HepG2 (cell line): ENCODE measurements at regions not wholly inside any gene's neighbourhood (a gene's known extent, or its start where the extent isn't known, plus 50 kb on each side); places are given as distances from the start of the nearest gene placed in this dataset.

Experiments
- ATAC-seq: fragments of 200-7000 bp; cut with Tn5 transposase; 3 replicates; pipeline ENCODE4 v1.9.1; 2020; ENCODE audit warnings: mild to moderate bottlenecking, moderate library complexity
- BruUV-seq: library from RNA; stranded (reverse); fragments of 400-500 nt; replicated peaks from 2 replicates; lab custom pipeline; 2021; lab: Mats Ljungman, UMichigan
- CTCF ChIA-PET: fragments of 300-600 bp; formaldehyde crosslinking; extraction: SDS; loops from one replicate; lab custom pipeline; 2021; ENCODE audit warnings: low total read pairs, inconsistent platforms, low intra/inter-chr PET ratio; lab: Yijun Ruan, JAX
- POLR2A ChIA-PET: fragments of 350-600 bp; sonication (Branson Sonifier 250); formaldehyde crosslinking; loops from one replicate; lab custom pipeline; 2020; ENCODE audit warnings: antibody characterized with exemption, inconsistent platforms; lab: Yijun Ruan, JAX
- DNase-seq: peaks from one replicate; pipeline ENCODE4 v3.0.0-alpha.2; 2015; ENCODE audit warnings: low spot score
- FAIRE-seq: peaks from 3 replicates; lab custom pipeline; 2011; peaks lifted over from hg19 to GRCh38; lab: Jason Lieb, UNC
- H2AFZ ChIP-seq: one replicate; pipeline ENCODE4 v1.6.1; 2011; ENCODE audit warnings: low read length, inconsistent platforms
- H3K27ac ChIP-seq: fragments of 300-600 bp; 3 replicates; pipeline ENCODE4 v1.8.0; 2011; ENCODE audit warnings: mixed run types, mild to moderate bottlenecking, mixed read lengths, low read length, inconsistent platforms; ENCODE audit not compliant: insufficient read depth; ENCODE audit errors: extremely low read length
- H3K27me3 ChIP-seq, 2 experiments: fragments of 200-600 bp in 1 of 2; 2 replicates in 1 of 2; 3 replicates in 1 of 2; pipeline versions ENCODE4 v1.6.0 to v1.8.0; 2011; ENCODE audit warnings: low read length in 2 of 2, mild to moderate bottlenecking in 2 of 2, moderate library complexity in 2 of 2, inconsistent platforms in 1 of 2; ENCODE audit not compliant: insufficient read depth in 2 of 2, control insufficient read depth in 1 of 2
- H3K36me3 ChIP-seq, 2 experiments: fragments of 200-600 bp in 1 of 2; replicated peaks in 1 of 2; 2 replicates in 1 of 2; 3 replicates in 1 of 2; pipeline versions ENCODE4 v1.5.1 to v1.8.0; 2011; ENCODE audit warnings: low read length in 2 of 2, inconsistent platforms in 1 of 2; ENCODE audit not compliant: insufficient read depth in 2 of 2, control insufficient read depth in 1 of 2
- H3K4me1 ChIP-seq: 2 replicates; pipeline ENCODE4 v1.5.1; 2012; ENCODE audit warnings: low read length, inconsistent platforms; ENCODE audit not compliant: insufficient read depth
- H3K4me2 ChIP-seq: 2 replicates; pipeline ENCODE4 v1.6.0; 2011; ENCODE audit warnings: low read depth, low read length, inconsistent platforms
- H3K4me3 ChIP-seq, 3 experiments: fragments of 200-600 bp in 1 of 3; sonication (generic), shearing (Covaris generic) in 1 of 3; replicated peaks in 1 of 3; 2 replicates each; pipeline ENCODE4 v1.5.1; 2011 to 2016; ENCODE audit warnings: low read length in 3 of 3, inconsistent platforms in 2 of 3, low read depth in 2 of 3, mild to moderate bottlenecking in 2 of 3, control low read depth in 1 of 3, mixed read lengths in 1 of 3; ENCODE audit not compliant: insufficient read depth in 1 of 3
- H3K79me2 ChIP-seq: one replicate; pipeline ENCODE4 v1.6.1; 2011; ENCODE audit warnings: low read length, inconsistent platforms; ENCODE audit not compliant: insufficient read depth
- H3K9ac ChIP-seq: 2 replicates; pipeline ENCODE4 v1.6.0; 2011; ENCODE audit warnings: mild to moderate bottlenecking, low read depth, low read length, inconsistent platforms; ENCODE audit not compliant: insufficient read depth
- H3K9me3 ChIP-seq: 2 replicates; pipeline ENCODE4 v1.5.1; 2012; ENCODE audit warnings: mild to moderate bottlenecking, low read length
- H4K20me1 ChIP-seq: 2 replicates; pipeline ENCODE4 v1.6.0; 2011; ENCODE audit warnings: inconsistent platforms, mild to moderate bottlenecking, low read length, moderate library complexity; ENCODE audit not compliant: insufficient read depth
- ARHGAP35 ChIP-seq: sonication (generic); formaldehyde crosslinking; IDR thresholded peaks from 2 replicates; pipeline ENCODE4 v1.9.0; 2022; ENCODE audit warnings: mild to moderate bottlenecking, inconsistent platforms, moderate library complexity, missing genetic modification reagents, borderline replicate concordance
- ATF7-NPFF ChIP-seq: sonication (generic); formaldehyde crosslinking; IDR thresholded peaks from 2 replicates; pipeline ENCODE4 v1.8.1; 2023; ENCODE audit warnings: mild to moderate bottlenecking, low read depth, missing genetic modification reagents, moderate library complexity
- EZH2 ChIP-seq: conservative IDR thresholded peaks from 2 replicates; pipeline ENCODE4 v1.6.1; 2012; ENCODE audit warnings: mild to moderate bottlenecking, low read depth, low read length, moderate library complexity
- HOXA9 ChIP-seq: sonication (generic); formaldehyde crosslinking; IDR thresholded peaks from 2 replicates; pipeline ENCODE4 v1.8.1; 2022; ENCODE audit warnings: missing genetic modification reagents, mild to moderate bottlenecking, moderate library complexity, borderline replicate concordance
- JUN ChIP-seq: sonication (generic); formaldehyde crosslinking; IDR thresholded peaks from 2 replicates; pipeline ENCODE4 v1.4.0; 2020; ENCODE audit warnings: mild to moderate bottlenecking, missing genetic modification reagents
- KDM1A ChIP-seq: IDR thresholded peaks from 2 replicates; pipeline ENCODE4 v1.6.1; 2016; ENCODE audit warnings: missing compliant biosample characterization
- MIER2 ChIP-seq: IDR thresholded peaks from 2 replicates; pipeline ENCODE4 v1.6.1; 2016; ENCODE audit warnings: missing biosample characterization, missing genetic modification reagents
- NFYC ChIP-seq: IDR thresholded peaks from 2 replicates; pipeline ENCODE4 v1.6.1; 2016; ENCODE audit warnings: missing genetic modification reagents, missing compliant biosample characterization
- POLR2A ChIP-seq, 2 experiments: IDR thresholded peaks; 2 replicates each; pipeline ENCODE4 v1.6.1; 2011; ENCODE audit warnings: low read depth in 2 of 2, low read length in 2 of 2, mild to moderate bottlenecking in 1 of 2, moderate library complexity in 1 of 2; ENCODE audit not compliant: insufficient read depth in 1 of 2
- RBAK ChIP-seq: sonication (generic); formaldehyde crosslinking; IDR thresholded peaks from 2 replicates; pipeline ENCODE4 v1.5.1; 2020; ENCODE audit warnings: mild to moderate bottlenecking, missing genetic modification reagents
- RFX3 ChIP-seq: IDR thresholded peaks from 2 replicates; pipeline ENCODE4 v1.6.1; 2016; ENCODE audit warnings: missing biosample characterization, missing genetic modification reagents
- SMAD3 ChIP-seq: sonication (generic); formaldehyde crosslinking; IDR thresholded peaks from 2 replicates; pipeline ENCODE4 v1.4.0; 2020; ENCODE audit warnings: missing genetic modification reagents
- SMC3 ChIP-seq: IDR thresholded peaks from 2 replicates; pipeline ENCODE4 v1.6.1; 2011; ENCODE audit warnings: low read length, improper control_type of control experiment
- SRSF4 ChIP-seq: fragments of 200-400 bp; formaldehyde crosslinking; IDR thresholded peaks from one replicate; pipeline ENCODE4 v1.6.1; 2018; ENCODE audit warnings: mild to moderate bottlenecking, low read depth, low read length, moderate library complexity; ENCODE audit not compliant: poor library complexity, severe bottlenecking
- ZFP41 ChIP-seq: sonication (generic); formaldehyde crosslinking; IDR thresholded peaks from 2 replicates; pipeline ENCODE4 v1.4.0; 2020; ENCODE audit warnings: mild to moderate bottlenecking, missing genetic modification reagents, borderline replicate concordance
- ZNF20 ChIP-seq: sonication (generic); formaldehyde crosslinking; IDR thresholded peaks from 2 replicates; pipeline ENCODE4 v1.4.0; 2020; ENCODE audit warnings: mild to moderate bottlenecking, moderate library complexity, missing genetic modification reagents
- ZSCAN30 ChIP-seq: sonication (generic); formaldehyde crosslinking; IDR thresholded peaks from 2 replicates; pipeline ENCODE4 v1.5.0; 2020; ENCODE audit warnings: mild to moderate bottlenecking, missing genetic modification reagents
- WGBS: methylation state at CpG from one replicate; pipeline ENCODE4 v1.1.6; 2017; ENCODE audit warnings: low lambda C conversion rate; 5-methylcytosine and 5-hydroxymethylcytosine counted together
- in situ Hi-C: cut with HindIII; loops from 2 replicates; pipeline ENCODE4 v1.10.0; 2017; ENCODE audit warnings: low pct_unique_long_range_greater_than_20kb; ENCODE audit not compliant: extremely low pct_ligation_motif_present
- intact Hi-C: fragments of 100-400 bp; cut with micrococcal nuclease; formaldehyde crosslinking; loops from one replicate; pipeline ENCODE4 v1.10.0; 2022; ENCODE audit not compliant: unreplicated experiment
- TF ChIP-seq, protein P1 (sequence below): sonication (generic); formaldehyde crosslinking; IDR thresholded peaks from 2 replicates; pipeline ENCODE4 v1.9.0; 2021; ENCODE audit warnings: missing genetic modification reagents, mild to moderate bottlenecking, borderline replicate concordance
- TF ChIP-seq, protein P2 (sequence below): sonication (generic); formaldehyde crosslinking; IDR thresholded peaks from 2 replicates; pipeline ENCODE4 v1.5.0; 2020; ENCODE audit warnings: missing genetic modification reagents

DNA sequence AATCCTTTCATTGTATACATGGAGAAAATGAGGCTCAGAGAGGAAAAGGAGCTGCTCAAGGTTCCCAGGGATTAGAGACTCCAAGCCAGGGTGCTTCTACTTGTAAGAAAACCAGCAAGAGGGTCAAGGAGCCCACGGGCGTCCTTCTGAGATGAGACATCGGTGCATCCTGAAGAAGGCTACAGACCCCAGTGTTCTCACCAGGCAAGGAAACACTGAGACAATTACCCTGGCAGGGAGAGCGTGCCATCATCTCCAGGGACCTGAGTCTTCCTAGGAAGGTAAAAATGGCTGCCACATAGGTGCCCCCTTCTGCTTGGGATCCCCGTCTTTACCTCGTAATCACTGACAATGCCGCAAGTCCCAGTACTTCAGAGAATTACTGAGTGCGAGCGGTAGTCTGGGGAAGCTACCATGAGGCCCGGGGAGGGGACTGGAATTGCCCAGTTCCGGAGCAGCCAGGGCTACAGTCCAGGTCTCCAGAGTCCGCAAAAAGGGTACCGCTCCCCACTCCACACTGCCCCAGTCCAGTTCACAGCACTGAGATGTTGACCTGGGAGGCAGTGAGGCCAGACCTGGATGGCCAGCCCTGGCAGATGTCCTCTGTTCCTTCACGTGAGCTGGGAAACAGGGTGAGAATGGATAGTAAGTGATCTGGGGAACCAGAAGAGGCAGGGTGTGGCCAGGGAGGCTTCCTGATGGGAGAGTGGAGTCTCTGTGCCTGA is 164.7 kb upstream of the SMAD3 start (continued):
- no peak for TF ChIP-seq RBAK (CRISPR knock-in tag)
- TF ChIP-seq NFYC (CRISPR knock-in tag), result no peak
- no peak for TF ChIP-seq EZH2
- no peak for TF ChIP-seq HOXA9 (CRISPR knock-in tag)
- TF ChIP-seq, protein P1, sequence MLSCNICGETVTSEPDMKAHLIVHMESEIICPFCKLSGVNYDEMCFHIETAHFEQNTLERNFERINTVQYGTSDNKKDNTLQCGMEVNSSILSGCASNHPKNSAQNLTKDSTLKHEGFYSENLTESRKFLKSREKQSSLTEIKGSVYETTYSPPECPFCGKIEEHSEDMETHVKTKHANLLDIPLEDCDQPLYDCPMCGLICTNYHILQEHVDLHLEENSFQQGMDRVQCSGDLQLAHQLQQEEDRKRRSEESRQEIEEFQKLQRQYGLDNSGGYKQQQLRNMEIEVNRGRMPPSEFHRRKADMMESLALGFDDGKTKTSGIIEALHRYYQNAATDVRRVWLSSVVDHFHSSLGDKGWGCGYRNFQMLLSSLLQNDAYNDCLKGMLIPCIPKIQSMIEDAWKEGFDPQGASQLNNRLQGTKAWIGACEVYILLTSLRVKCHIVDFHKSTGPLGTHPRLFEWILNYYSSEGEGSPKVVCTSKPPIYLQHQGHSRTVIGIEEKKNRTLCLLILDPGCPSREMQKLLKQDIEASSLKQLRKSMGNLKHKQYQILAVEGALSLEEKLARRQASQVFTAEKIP, result no peak
- no peak for TF ChIP-seq SMC3
- TF ChIP-seq, all 625 proteins: peak for 0

DNA sequence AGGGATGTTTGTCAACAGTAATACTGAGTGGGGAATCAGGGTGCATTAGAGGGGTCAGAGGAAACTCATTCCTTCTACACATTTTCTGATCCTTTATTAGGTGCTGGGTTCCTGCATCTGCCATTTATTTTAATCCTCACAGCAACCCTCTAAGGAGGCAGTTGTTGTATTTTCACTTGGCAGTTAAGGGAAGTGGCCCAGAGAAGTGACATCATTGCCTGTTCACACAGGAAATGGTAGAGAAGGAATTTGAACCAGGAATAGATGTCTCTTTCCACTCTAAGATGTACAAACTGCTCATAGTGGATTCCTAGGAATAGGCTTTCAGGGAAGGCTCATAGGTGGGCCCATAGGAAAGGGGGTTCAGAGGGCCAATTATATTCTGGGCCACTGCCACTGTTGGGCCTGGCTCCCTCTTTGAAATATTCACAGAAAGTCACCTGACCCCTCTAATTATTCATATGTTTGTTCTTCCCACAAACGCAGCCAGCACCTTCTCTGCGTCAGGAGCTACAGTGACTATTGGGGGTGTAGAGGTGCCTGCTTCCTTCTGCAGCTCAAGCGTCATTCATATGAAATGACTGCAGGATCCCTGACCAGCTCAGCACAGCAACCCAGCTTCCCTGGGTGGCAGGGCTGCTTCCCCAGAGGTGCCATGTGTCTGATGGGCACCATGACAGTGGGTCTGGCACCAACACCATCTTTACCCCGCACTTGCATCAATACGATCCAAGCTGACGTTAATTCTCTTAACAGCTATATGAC is 163.9 kb upstream of the SMAD3 start:
- Histone ChIP-seq H2AFZ (no peak overlapping the region), H3K9ac (no peak overlapping the region), H3K4me3 (no peak overlapping the region), H3K79me2 (no peaks in the 10 kb centered on the region), H3K36me3 (no peaks in the 10 kb centered on the region), H3K4me2 (no peak overlapping the region), H4K20me1 (no peaks in the 10 kb centered on the region), H3K27me3 (peaks cover 0 to 8% of the 10 kb centered on the region in 2 experiments; a peak in 1 of 5 replicates), H3K9me3 (peaks cover 4% of the 10 kb centered on the region; the same call in 1 of the 2 replicates), H3K4me1 (no peaks in the 10 kb centered on the region), H3K27ac (no peak overlapping the region)
- ATAC-seq, result no peak
- intact Hi-C loops (no loop called here), in situ Hi-C loops (no loop called here)
- DNase-seq, result no peak
- ChIA-PET CTCF (no interaction called here), POLR2A (no interaction called here)
- no TSS peak for BruUV-seq
- 56% methylated on average over 5 of the region's 6 CpGs for WGBS
- FAIRE-seq, result no peak
- no peak for TF ChIP-seq SRSF4
- TF ChIP-seq, protein P2, sequence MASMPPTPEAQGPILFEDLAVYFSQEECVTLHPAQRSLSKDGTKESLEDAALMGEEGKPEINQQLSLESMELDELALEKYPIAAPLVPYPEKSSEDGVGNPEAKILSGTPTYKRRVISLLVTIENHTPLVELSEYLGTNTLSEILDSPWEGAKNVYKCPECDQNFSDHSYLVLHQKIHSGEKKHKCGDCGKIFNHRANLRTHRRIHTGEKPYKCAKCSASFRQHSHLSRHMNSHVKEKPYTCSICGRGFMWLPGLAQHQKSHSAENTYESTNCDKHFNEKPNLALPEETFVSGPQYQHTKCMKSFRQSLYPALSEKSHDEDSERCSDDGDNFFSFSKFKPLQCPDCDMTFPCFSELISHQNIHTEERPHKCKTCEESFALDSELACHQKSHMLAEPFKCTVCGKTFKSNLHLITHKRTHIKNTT (CRISPR knock-in tag), result no peak
- TF ChIP-seq MIER2, result no peak
- no peak for TF ChIP-seq ARHGAP35 (CRISPR knock-in tag)
- TF ChIP-seq ZFP41 (CRISPR knock-in tag), result no peak
- TF ChIP-seq POLR2A (IDR thresholded peaks at IDR 0.05; ENCODE audit: insufficient read depth in 1 of 2, low read depth in 2 of 2, low read length in 2 of 2), result no peak
- no peak for TF ChIP-seq ATF7-NPFF (CRISPR knock-in tag)
- TF ChIP-seq RFX3 (CRISPR knock-in tag), result no peak
- TF ChIP-seq ZNF20 (CRISPR knock-in tag), result no peak
- TF ChIP-seq SMAD3 (CRISPR knock-in tag), result no peak
- TF ChIP-seq JUN, result no peak
- no peak for TF ChIP-seq KDM1A
- TF ChIP-seq ZSCAN30, result no peak
